Skeletal muscle tissue (tissue), 3 donors: ENCODE measurements at regions not wholly inside any gene's neighbourhood (a gene's known extent, or its start where the extent isn't known, plus 50 kb on each side); places are given as distances from the start of the nearest gene placed in this dataset.

Experiments
- H3K27ac ChIP-seq: one replicate; pipeline ENCODE4 v1.7.0; 2013; ENCODE audit warnings: mild to moderate bottlenecking, low read depth, low read length, inconsistent platforms
- H3K27me3 ChIP-seq, 3 donors: one replicate each; pipeline ENCODE4 v1.7.0; 2013; ENCODE audit warnings: low read length in 3 of 3; ENCODE audit not compliant: control insufficient read depth in 3 of 3, insufficient read depth in 3 of 3
- H3K36me3 ChIP-seq, 3 donors: one replicate each; pipeline ENCODE4 v1.7.0; 2013; ENCODE audit warnings: low read length in 3 of 3; ENCODE audit not compliant: control insufficient read depth in 3 of 3, insufficient read depth in 3 of 3
- H3K4me1 ChIP-seq, 3 donors: one replicate each; pipeline ENCODE4 v1.7.0; 2013; ENCODE audit warnings: low read length in 3 of 3, mild to moderate bottlenecking in 3 of 3; ENCODE audit not compliant: control insufficient read depth in 3 of 3, insufficient read depth in 3 of 3
- H3K4me3 ChIP-seq, 3 donors: one replicate each; pipeline ENCODE4 v1.7.0; 2013; ENCODE audit warnings: low read length in 3 of 3
- H3K9ac ChIP-seq, 3 donors: one replicate each; pipeline ENCODE4 v1.7.0; 2013; ENCODE audit warnings: low read length in 3 of 3, mild to moderate bottlenecking in 3 of 3, moderate library complexity in 2 of 3, low read depth in 1 of 3
- H3K9me3 ChIP-seq, 3 donors: one replicate each; pipeline ENCODE4 v1.7.0; 2013; ENCODE audit warnings: low read length in 3 of 3; ENCODE audit not compliant: control insufficient read depth in 3 of 3
- donor health status: Osteomylitis.

DNA sequence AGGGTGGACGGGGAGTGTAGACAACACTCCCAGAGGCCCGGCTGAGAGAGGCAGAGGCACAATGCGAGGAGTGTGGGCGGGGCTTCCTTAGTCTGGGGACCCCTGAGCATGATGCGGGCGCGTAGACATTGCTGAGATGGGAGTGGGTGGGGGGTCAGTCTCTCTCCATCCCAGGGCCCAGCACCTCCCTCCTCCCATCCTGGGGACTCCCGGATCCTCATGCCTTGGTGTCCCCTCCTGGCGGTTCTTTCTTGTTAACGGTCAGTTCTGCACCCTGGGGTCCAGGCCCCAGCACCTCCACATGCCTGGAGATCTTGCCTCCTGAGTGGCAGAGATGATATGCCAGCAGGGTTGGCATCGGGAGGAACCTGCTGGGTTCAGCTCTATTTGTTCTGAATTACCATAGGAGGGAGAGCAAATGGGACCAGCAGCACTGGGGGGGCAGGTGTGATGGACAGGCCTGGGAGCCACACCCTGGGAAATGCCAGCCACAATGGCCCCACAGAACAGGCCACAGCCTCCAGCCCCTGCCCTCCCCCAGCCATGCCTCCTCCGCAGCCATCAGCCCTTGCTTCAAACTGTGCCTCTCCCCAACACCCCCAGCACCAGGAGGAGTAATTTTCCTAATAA is 55.7 kb downstream of the RTL6 start:
- no peaks in the 10 kb centered on the region for H3K4me1 ChIP-seq
- H3K9ac ChIP-seq, result no peak overlapping the region
- H3K27ac ChIP-seq, result no peak overlapping the region
- no peak overlapping the region for H3K4me3 ChIP-seq
- peaks cover 0 to 8% (median 3%) of the 10 kb centered on the region in 3 donors for H3K27me3 ChIP-seq
- peaks cover 0 to 5% (median 4%) of the 10 kb centered on the region in 3 donors for H3K9me3 ChIP-seq
- no peaks in the 10 kb centered on the region for H3K36me3 ChIP-seq

DNA sequence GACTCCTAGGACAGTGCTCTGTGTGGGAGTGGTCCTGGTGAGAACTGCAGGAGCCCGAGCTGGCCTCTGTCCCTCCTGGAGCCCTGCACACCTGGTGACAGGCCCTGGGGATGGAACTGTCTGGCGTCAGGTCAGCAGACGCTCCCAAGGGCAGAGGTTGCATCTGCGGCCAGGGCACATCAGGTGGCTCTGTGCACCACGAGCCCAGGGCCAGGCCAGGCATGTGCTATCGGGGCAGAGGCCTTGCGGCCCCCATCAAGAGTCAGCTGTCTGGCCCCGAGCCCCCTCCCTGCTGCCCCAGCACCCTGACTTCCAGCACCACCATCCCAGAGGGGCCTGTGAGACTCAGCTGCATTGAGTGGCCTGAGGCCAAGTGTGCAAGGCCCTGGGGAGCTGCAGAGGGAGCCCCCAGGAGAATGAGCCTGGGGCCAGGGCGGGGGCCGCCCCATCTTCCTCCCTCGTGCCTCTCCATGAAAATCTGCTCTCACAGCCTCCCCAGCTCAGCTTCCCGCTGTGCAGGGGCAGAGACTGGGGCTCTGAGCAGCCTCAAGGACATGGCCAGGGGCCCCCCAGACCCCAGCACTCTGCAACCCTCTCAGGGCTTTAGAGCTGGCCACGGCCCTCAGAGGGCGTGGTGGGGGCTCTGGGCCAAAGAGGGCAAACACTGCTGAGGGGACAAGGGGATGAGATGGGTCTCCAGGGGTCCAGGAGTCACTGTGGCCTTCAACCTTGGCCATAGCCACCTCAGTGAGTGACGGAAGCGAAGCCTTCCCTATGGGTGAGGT is 56.4 kb downstream of the RTL6 start:
- Histone ChIP-seq H3K9me3 (peaks cover 0 to 5% (median 4%) of the 10 kb centered on the region in 3 donors), H3K27ac (no peak overlapping the region), H3K9ac (no peak overlapping the region), H3K4me1 (no peaks in the 10 kb centered on the region), H3K36me3 (no peaks in the 10 kb centered on the region), H3K4me3 (no peak overlapping the region), H3K27me3 (peaks cover 0 to 8% (median 3%) of the 10 kb centered on the region in 3 donors)

DNA sequence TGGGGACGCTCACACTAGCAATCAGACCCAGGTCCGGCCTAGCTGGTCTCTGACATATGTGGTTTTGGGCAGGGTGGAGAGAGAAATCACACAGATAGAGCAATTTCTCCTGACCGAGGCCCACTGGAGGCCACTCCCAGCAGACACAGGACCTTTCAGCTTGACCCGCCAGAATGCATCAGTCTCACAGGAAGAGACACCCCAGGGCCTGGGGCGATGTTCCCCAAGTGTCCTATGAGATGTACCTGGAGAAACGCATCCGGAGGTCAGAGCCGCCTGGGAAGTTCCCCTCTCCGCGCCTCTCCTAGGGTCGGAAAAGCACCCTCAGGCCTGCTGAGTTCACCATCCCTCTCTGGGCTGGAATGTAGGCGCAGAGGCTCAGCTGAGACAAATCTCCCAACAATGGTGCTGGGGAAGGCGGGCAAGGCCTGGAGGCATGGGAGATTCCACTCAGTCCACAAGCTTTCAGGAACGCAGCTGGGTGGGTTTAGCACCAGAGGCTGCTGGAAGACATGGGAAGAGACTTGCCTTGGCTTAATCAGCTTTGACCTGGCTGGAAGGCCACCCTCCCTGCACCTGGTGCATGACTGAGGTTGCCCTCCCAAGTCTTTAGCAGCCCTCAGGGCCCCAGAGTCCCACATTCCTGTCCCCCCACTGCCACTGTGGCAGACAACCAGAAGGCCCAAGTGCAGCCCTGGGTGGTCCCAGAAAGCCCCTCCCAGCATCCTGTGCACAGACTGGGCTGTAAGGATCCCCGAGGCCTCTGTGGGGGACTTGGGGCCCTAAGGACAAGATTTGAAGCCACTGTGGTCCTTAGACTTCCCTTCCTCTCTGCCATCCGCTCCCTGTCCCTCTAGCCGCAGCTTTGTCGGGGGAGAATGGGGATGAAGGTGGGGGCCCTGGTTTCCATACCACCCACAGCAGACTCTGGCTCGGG is 57.5 kb downstream of the RTL6 start:
- no peak overlapping the region for H3K27ac ChIP-seq
- no peaks in the 10 kb centered on the region for H3K36me3 ChIP-seq
- no peak overlapping the region for H3K9ac ChIP-seq
- no peak overlapping the region for H3K4me3 ChIP-seq
- H3K4me1 ChIP-seq, result no peaks in the 10 kb centered on the region
- no peaks in the 10 kb centered on the region for H3K9me3 ChIP-seq
- peaks cover 0 to 8% (median 3%) of the 10 kb centered on the region in 3 donors for H3K27me3 ChIP-seq

DNA sequence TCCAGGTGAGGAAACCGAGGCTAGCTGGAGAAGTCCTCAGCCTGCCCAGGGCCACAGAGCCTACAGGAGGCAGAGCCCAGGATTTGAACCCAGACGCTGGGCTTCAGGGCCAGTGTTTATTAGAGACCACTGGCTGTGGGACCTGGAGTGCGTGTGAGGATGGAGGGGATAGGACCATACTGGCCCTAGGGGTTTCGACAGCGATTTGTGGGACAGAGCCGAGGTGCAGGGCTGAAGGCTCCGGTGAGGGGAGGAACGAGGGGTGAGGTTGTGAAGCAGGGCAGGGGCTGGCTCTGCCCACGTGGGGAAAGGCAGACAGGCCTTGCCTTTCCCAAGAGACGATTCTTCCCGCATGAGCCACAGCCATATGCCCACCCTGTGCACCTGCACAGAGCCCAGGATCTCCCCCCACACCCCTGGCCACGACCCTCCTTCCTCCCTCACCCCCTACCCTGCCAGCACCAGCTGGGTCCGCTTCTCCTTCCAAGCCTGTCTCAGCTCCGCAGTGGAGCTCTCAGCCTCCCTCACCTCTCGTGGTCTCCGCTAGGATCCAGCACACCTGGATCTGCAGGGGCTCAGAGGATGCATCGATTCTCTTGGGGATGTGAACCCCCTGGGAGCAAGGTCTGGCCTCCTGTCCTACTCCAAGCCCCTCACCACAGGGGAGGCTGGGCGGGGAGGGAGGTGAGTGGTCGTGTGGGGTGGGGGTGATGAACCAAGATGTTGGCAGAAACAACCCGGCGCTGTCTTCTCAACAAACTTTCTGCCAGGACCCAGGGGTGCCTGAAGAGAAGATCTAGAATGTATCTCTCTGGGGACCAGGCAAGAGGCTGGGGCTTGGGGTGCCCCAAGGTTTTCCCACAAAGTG is 58.4 kb downstream of the RTL6 start:
- Histone ChIP-seq H3K27ac (no peak overlapping the region), H3K9ac (no peak overlapping the region), H3K36me3 (no peaks in the 10 kb centered on the region), H3K9me3 (no peaks in the 10 kb centered on the region), H3K4me1 (no peaks in the 10 kb centered on the region), H3K27me3 (peaks cover 0 to 3% (median 3%) of the 10 kb centered on the region in 3 donors), H3K4me3 (no peak overlapping the region)

DNA sequence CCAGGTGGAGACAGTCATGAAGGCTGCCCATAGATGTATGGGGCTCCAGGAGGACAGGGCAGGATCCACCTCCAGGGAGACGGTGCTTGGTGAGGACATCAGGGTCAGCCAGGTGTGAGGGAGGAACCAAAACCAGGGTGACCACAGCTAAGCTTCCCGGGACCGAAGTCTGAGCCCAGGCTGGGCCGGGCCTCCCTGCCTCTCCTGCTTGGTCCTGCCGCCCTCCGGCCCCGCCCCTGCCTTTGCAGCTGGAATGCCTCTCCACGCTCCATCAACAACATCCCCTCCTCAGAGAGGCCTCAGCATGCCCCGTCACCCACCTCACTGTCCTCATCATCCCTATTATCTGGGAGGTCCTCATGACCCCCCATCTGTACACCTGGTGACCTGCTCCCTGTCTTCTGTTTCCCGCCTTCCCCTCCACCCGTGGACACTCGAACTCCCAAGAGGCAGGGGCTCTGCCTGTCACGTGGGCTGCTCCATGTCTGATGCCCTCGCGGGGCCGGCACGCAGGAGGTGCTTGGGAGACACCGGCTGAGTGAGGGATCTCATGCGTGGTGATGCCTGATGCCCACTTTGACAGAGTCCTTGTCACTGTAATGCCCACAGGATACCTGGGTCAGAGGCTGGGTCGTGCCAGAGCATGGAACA is 59.4 kb downstream of the RTL6 start:
- H3K4me3 ChIP-seq, result no peak overlapping the region
- peaks cover 0 to 12% (median 2%) of the 10 kb centered on the region in 3 donors for H3K27me3 ChIP-seq
- H3K36me3 ChIP-seq, result no peaks in the 10 kb centered on the region
- H3K4me1 ChIP-seq, result no peaks in the 10 kb centered on the region
- H3K9me3 ChIP-seq, result no peaks in the 10 kb centered on the region
- H3K9ac ChIP-seq, result no peak overlapping the region
- H3K27ac ChIP-seq, result no peak overlapping the region

DNA sequence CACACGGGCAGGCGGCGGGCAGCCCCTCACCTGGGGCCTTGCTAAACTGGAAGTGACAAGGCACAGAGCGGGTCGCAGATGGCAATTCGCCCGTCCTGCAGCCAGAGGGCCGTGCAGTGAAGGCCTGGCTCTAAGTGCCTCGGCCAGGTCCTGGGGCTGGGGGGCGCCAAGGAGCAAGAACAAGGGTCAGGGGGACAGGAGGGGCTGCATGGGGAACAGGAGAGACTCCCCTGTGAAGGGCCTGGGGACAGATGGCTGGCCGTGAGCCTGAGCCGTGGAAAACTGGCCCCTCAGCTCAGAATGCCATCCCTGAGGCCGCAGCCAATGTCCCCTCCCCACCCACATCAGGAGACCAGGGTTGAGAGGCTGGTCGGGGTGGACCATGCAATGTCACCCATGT is 60.0 kb downstream of the RTL6 start:
- no peak overlapping the region for H3K27ac ChIP-seq
- H3K27me3 ChIP-seq, result peaks cover 0 to 12% (median 2%) of the 10 kb centered on the region in 3 donors
- no peak overlapping the region for H3K9ac ChIP-seq
- H3K36me3 ChIP-seq, result no peaks in the 10 kb centered on the region
- no peak overlapping the region for H3K4me3 ChIP-seq
- no peaks in the 10 kb centered on the region for H3K4me1 ChIP-seq
- H3K9me3 ChIP-seq, result no peaks in the 10 kb centered on the region

DNA sequence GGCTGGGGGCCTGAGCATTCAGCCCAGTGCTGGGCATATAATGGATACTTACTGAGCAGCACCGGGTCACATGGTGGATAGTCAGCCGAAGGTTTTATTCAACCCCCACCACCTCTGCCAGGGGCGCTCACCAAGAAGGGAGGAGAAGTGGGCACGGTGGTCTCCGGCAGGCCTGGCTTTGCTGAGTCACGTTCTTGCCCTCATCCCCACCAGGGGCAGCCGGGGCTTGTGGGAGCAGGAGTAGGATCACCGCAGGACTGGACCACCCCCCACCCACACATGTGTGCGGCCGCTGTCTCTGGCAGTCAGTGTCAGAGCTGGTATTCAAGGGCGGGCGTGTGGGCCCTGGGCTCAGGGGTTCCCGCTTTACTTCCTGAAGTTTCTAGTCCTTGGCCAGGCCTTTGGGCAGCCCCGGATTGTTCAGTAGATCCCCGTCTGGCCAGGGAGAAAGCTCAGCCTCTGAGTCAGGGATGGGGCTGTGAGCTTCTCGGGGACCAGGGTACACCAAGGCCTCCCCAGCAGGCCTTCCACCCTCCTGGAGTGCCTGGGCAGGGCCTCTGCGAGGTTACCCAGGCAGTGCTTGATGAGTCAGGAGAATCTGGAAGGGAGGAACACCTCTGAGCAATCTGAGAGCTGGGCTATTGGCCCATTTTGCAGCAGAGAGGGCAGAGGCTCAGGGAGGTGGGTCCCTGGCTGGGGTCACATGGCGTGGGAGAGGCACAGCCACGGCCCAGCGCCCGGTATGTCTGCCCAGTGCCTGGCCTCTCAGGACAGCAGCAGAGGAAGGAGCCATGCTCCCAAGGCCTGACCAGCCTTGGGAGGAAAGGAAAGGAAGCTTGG is 60.6 kb downstream of the RTL6 start:
- H3K9me3 ChIP-seq, result no peaks in the 10 kb centered on the region
- no peak overlapping the region for H3K9ac ChIP-seq
- no peak overlapping the region for H3K27ac ChIP-seq
- H3K27me3 ChIP-seq, result peaks cover 0 to 12% (median 2%) of the 10 kb centered on the region in 3 donors
- no peak overlapping the region for H3K4me3 ChIP-seq
- H3K4me1 ChIP-seq, result no peaks in the 10 kb centered on the region
- H3K36me3 ChIP-seq, result no peaks in the 10 kb centered on the region

DNA sequence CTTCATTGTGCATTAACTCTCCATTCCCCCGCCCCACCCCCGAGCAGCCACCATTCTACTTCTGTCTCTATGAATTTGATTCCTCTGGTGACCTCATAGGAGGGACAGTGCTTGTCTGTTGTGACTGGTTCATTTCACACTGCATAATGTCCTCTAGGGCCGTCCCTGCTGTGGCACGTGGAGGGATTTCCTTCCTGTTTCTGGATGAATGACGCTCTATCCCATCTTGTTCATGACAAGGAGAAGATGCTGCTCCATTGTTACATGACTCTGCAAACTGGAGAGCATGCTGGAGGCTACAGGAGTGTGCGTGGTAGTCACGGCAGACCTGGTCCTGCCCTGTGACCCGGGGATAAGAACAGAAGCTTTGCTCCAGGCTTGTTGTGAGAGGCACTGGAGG is 61.3 kb downstream of the RTL6 start:
- Histone ChIP-seq H3K27me3 (peaks cover 0 to 15% (median 2%) of the 10 kb centered on the region in 3 donors), H3K9ac (no peak overlapping the region), H3K27ac (no peak overlapping the region), H3K9me3 (no peaks in the 10 kb centered on the region), H3K4me3 (no peak overlapping the region), H3K36me3 (no peaks in the 10 kb centered on the region), H3K4me1 (no peaks in the 10 kb centered on the region)
